SK-N-SH (cell line): ENCODE measurements at regions not wholly inside any gene's neighbourhood (a gene's known extent, or its start where the extent isn't known, plus 50 kb on each side); places are given as distances from the start of the nearest gene placed in this dataset.

Experiments
- CHD2 ChIP-seq: fragments of 150-350 bp; IDR thresholded peaks from 2 replicates; pipeline ENCODE4 v1.6.1; 2018; ENCODE audit warnings: low read length; ENCODE audit not compliant: partially characterized antibody
- GABPA ChIP-seq: IDR thresholded peaks from 2 replicates; pipeline ENCODE4 v1.4.0; 2012; ENCODE audit warnings: low read depth, mild to moderate bottlenecking
- TF ChIP-seq, protein P1 (sequence below): fragments of 200-600 bp; sonication (generic); IDR thresholded peaks from 2 replicates; pipeline ENCODE4 v1.6.1; 2017; ENCODE audit warnings: antibody characterized with exemption, mild to moderate bottlenecking, moderate library complexity

DNA sequence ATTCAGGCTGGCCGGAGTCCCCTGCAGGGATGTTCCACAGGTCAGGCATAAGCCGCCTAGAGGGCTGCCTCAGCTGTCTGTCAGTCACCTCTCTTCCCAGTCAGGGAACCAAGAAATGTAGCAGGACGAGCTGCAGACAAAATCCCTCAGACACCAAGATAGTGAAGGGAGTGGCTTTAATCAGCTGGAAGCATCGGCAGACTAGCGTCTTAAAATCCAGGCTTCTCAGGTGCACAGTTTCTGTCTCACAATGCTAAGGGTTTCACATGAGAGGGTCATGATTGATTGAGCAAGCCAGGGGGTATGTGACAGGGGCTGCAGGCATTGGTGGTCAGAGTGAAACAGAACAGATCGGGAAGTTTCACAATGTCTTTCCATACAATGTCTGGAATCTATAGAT is 247.2 kb downstream of the CDH10 start:
- no peak for TF ChIP-seq GABPA
- no peak for TF ChIP-seq CHD2
- TF ChIP-seq, protein P1, sequence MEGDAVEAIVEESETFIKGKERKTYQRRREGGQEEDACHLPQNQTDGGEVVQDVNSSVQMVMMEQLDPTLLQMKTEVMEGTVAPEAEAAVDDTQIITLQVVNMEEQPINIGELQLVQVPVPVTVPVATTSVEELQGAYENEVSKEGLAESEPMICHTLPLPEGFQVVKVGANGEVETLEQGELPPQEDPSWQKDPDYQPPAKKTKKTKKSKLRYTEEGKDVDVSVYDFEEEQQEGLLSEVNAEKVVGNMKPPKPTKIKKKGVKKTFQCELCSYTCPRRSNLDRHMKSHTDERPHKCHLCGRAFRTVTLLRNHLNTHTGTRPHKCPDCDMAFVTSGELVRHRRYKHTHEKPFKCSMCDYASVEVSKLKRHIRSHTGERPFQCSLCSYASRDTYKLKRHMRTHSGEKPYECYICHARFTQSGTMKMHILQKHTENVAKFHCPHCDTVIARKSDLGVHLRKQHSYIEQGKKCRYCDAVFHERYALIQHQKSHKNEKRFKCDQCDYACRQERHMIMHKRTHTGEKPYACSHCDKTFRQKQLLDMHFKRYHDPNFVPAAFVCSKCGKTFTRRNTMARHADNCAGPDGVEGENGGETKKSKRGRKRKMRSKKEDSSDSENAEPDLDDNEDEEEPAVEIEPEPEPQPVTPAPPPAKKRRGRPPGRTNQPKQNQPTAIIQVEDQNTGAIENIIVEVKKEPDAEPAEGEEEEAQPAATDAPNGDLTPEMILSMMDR, result no peak
